ENCODE measurements at regions not wholly inside any gene's neighbourhood (a gene's known extent, or its start where the extent isn't known, plus 50 kb on each side); places are given as distances from the start of the nearest gene placed in this dataset.

GRCh38 chr15:38068626-38069391 is 134.4 kb downstream of the TMCO5A start:
- TF ChIP-seq CTCF (IDR thresholded peaks at IDR 0.05) (no peak), EP300 (IDR thresholded peaks at IDR 0.05) (no peak)

All from suprapubic skin (tissue), 3 donors.